Fibroblast of peridontal ligament (primary cell): ENCODE measurements at regions not wholly inside any gene's neighbourhood (a gene's known extent, or its start where the extent isn't known, plus 50 kb on each side); places are given as distances from the start of the nearest gene placed in this dataset.
A peak's percentile ranks its signal among the peaks of the same experiment; 100 is the strongest.

Source experiments
- DNase-seq: peaks from one replicate; pipeline ENCODE4 v3.0.0-alpha.2; 2010; ENCODE audit errors: extremely low read depth

DNA sequence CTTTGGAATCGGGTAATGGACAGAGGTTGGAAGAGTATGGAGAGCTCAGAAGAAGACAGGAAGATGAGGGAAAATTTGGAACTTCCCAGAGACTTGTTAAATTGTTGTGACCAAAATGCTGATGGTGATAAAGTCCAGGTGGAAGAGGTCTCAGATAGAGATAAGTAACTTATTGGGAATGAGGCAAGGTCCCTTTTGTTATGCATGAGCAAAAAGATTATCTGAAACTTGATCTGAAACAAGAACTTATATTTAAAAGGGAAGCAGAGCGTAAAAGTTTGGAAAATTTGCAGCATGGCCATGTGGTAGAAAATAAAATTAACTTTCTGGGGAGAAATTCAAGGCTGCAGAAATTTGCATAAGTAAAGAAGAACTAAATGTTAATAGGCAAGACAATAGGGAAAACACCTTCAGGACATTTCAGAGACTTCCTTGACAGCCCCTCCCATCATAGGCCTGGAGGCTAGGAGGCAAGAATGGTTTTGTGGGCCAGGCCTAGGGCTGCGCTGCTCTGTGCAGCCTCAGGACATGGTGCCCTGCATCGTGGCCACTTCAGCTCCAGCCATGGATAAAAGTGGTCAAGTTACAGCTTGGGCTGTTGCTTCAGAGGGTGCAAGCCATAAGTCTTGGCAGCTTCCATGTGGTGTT, 425.7 kb upstream of the PRICKLE1 start:
- no peak for DNase-seq

DNA sequence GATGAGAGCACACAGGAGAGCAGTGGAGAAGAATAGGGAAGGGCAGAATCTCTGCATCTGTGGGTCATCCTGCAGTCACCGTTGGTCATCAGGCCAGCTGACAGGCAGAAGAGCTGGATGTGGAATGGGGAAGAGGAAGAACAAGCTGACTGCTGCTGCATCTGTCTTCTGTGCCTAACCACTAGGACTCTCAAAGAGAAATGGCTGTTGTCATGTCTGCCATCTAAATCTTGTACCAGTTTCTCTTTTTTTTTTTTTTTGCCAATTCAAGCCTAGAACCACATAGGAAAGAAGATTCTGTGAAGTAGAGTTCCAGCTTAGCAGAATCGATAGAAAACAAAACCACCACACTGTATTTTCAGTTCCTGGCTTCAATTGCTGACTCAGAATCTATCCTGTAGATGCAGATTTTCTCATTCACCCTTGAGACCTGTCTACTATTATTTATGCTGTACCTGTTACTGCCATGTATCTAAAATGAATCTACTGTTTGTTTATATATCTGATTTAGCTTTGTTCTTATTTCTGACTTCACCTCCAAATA, 421.9 kb upstream of the PRICKLE1 start:
- no peak for DNase-seq

DNA sequence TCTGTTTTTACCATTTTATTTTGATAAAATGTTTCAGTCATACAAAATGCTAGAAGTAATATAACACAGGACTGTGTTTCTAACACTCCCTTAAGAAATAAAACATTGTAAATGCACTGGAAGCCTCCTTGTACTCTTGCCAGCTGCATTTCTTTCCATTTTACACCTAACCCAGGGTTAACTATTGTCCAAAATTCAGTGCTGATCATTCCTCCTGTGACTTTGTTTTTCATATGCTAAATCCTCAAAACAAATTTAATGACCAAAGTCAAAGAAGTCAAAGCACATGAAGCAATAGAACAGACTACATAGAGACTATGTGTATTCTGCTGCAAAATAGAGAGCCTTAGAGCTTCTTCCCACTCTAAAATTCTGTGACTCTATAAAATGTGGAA, 420.3 kb upstream of the PRICKLE1 start:
- DNase-seq = no peak

DNA sequence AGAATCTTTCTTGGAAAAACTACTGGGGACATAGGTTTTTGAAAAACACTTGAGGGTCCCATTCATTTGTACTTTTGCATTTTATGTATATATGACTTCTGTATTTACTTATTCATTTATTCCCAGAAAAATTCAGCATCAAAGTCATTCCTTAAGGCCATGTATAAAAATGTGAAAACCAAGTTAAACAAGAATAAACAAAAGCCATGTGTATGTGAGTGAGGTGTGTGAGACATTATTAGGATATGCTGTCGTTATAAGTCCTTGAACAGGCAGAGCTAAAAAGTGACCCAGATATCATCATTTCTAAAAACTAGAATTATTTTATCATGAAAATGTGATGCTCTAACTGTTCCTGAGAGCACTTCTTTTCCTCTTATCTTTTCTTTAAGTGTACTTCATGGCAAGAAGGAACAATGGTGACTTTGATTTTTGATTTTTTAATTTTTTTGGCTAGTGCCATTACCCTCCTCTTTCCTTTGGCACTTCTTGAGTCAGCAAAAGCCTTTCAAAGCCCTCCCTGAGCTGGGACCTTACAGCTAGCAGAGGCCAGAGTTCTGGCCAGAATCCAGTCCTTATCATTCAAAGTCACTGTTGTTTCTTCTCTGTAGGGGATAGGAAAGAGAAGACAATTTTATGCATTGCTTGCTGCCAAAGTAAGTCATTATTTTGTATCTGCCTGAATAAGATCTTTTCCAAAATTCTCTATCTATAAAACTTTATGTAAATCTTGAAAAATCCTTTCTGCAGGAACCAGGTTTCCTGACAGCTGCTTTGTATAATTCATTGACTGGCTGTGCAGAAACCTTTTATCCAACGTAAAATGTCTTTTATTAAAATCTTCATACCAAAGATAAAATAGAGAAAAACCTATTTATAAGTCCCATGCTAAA, 419.7 kb upstream of the PRICKLE1 start:
- DNase-seq = no peak

DNA sequence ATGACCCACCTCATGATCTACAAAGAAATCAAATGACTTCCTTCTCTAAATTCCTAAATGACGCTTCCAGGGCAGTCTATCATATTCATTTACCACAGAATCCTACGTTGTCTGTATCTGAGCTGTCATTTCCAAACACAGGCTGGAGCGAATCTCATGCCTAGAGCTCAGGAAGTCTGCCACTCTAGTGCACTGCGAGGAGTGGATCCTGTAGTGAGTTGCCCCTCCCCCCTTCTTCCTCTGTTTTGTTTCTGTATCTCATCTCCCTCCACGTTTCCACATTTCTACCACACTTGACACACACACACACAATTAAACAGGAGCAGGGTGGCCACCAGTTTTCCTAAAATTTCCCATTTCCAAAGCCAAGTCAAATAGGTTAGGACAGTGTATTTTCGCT, 415.4 kb upstream of the PRICKLE1 start:
- no peak for DNase-seq

DNA sequence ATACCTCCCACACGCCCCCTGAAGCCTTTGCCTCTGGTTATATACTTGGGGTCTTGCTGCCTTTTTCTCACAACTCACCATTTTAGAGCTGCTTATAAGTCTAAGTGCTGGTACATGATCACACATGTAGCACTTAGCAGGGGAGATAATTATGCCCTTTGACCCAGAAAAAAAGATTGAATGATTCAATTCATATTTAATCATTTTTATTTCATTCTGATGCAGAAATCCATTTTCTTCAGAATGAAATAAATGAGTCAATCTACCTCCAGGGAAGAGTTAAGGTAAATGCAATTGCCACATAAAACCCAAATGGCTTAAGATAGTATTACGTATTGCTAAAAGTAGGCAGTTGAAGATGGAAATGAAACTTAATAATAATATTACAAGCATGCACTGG, 414.6 kb upstream of the PRICKLE1 start:
- DNase-seq = no peak

DNA sequence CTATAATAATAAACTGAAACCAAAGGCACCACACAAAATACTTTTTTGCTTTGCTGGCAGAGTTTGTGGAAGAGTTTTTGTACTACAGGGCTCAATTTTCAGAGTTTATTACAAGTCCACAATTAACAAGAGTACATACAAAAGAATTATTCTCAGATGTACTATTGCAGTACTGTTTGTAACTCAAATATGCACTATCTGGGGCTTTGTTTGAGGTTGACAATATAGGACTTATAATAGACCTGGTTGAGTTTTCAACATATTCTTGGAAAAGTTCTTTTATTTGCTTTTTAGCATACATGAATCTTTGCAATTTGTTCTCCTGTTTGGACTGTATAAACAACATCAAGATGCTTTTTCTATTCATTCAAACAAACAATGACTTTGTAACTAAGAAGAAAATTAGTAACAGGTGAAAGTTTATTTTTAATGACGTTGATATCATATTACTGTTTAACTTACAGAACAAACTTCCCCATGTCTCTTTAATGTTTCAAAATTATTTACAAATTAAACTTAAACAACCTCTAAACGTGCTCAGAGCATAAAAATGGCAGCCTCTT, 407.4 kb upstream of the PRICKLE1 start:
- no peak for DNase-seq

DNA sequence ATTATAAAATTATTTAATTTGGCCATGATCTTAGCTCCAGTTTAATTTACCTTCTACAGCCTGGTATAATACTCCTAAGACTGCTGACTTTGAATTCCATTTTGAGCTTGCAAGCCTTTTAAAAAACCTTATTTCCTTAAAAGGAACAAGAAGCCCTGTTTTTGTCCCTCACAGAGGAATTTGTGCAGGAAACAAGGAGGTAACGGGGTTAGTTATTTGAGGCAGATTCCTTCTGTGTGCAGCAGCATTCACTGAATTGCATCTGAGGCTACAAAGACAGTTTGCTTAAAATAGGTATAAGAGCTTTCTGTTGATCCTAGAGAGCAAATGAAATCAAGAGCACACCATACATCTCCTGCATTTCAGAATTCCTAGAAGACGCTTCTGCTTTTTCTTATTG, 403.3 kb upstream of the PRICKLE1 start:
- DNase-seq = no peak

DNA sequence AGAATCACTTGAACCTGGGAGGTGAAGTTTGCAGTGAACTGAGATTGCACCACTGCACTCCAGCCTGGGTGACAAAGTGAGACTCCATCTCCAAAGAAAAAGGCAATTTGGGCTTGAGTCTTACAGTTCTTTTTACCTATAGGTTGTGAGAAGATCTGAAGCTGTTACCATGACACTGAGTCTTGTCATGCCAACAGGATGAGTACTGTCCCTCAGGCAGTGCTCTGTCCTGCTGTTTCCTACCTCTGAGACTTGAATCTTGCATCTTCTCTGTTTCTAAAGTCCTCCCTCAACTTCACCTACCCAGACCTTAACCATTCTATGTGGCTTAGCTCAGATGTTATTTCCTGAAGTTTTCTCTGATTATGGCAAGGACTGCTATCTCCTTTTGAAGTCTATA, 400.8 kb upstream of the PRICKLE1 start:
- DNase-seq = no peak

DNA sequence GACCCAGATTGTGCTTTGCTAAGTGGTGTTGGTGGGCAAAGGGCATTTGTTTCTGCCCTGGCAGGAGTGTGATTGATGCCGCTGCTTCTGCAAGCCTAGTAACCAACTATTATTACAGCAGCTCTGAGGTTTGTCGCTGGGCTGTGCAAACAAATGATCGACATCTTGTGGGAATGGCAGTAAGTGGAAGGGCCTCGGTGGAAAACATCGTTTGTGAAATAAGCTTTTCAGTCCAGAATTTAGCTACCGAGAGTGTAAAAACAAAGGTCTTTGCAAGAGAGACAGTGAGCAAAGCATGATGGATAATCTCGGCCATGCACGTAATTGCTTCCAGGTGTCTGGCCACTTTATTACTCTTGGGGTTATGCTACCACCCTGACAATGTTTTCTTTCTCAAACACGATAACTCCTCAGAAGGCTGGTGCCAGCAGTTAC, 397.7 kb upstream of the PRICKLE1 start:
- peak; percentile 13 for DNase-seq

DNA sequence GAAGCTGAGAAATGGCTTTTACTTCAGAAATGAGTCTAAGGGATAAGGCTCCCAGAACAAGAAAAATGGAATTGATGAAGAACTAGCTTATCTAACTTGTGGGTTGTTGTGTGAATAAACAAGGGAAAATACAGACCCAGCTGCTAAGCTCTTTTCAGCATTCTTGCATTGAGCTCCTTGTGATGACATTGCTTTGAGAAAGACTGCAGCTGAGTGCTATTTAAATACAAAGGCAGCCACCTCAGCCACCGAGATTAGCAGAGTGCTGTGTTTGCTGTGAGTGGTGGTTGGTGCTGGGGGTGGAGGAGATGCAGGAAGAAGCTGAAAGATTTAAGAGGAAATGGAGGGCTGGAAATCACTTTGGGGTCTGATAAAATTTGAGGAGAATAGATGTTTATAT, 396.0 kb upstream of the PRICKLE1 start:
- no peak for DNase-seq

DNA sequence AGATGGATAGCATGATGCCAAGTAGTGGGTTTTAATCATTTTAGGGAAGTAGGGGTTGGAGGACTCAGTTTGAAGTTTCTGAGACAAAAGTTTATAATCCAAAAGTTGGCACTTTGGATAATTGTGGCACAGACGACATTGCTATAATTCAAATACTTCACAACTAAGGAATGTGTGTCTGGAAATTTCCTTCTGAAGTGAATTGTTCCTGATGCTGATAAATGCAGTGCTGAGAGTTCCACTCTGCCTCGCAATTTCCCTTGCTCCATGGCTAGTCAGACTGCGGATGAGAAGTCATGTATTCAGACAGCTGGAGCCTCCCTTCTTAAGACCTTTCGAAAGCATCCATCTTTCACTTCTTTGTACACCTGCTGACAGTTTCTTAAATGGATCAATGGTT, 393.3 kb upstream of the PRICKLE1 start:
- DNase-seq = no peak

DNA sequence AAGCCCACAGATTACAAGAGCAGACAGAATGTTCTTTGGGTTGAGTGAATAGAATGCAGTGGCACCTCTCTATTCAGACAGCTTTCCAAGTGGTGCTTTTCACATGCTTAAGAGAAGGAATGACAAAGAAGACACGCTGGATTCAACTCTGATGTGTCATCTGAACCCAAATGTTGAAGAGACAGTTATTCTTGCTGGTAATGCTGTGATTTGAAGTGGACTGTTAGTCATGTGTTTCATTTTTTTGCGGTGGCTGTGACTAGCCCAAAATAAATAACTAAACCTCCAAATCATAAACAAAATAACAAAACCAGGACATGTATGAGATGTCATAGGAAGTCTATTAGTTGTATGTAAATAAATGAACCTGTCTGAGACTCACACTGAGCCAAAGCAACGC, 391.8 kb upstream of the PRICKLE1 start:
- no peak for DNase-seq

DNA sequence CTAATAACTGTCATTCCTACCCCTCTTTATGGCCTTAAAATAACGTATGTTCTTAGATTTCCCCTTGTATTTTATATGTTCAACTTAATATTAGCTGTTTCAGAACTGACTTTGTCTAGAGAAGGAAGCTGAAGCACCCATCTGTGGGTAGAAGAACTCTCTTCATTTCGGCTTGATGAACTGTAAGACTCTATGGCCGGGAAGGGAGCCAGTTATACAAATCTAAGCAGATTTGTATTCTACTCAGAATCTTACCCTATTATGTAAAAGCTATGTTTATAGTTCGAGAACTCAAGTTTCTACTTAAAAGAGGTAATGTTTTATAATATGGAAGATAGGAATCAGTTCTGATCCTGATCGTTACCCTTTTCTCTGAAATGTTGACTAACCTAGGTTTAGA, 390.9 kb upstream of the PRICKLE1 start:
- no peak for DNase-seq

DNA sequence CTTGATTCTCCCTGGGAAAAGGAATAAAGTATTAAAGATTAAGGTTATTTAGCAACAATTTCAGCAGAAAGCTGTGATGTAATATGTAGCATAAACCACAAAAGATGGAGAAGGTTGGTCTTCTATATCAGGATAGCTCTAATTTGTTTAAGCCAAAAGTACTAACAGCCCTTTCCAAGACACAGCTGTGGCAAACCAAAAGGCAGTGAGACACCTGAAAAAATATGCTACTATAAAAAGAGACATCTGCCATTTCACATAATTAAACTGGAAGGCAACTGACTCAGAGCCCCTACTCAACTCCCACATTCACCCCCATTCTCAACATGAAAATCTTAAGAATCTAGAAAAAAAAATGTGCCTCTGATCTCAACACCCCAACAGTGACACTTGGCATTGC, 390.2 kb upstream of the PRICKLE1 start:
- DNase-seq = no peak

DNA sequence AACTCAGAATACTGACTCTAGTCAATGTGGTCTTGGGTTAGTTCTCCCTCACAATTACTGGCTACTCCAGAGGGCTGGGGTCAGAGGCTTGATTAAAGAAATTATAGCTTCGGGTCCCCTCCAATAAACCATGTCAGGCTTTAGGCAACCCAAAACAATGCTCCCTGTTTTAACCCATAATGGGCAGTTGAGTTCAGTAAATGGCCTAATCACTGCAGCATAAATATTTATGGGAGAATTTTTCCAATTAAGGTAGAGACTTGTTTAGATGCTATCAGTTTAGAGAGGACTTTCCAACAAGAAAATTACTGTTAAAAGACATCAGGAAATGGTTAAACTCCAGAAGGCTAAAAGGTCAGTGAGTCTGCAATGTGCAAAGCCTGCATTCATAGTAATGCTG, 389.2 kb upstream of the PRICKLE1 start:
- DNase-seq = no peak

DNA sequence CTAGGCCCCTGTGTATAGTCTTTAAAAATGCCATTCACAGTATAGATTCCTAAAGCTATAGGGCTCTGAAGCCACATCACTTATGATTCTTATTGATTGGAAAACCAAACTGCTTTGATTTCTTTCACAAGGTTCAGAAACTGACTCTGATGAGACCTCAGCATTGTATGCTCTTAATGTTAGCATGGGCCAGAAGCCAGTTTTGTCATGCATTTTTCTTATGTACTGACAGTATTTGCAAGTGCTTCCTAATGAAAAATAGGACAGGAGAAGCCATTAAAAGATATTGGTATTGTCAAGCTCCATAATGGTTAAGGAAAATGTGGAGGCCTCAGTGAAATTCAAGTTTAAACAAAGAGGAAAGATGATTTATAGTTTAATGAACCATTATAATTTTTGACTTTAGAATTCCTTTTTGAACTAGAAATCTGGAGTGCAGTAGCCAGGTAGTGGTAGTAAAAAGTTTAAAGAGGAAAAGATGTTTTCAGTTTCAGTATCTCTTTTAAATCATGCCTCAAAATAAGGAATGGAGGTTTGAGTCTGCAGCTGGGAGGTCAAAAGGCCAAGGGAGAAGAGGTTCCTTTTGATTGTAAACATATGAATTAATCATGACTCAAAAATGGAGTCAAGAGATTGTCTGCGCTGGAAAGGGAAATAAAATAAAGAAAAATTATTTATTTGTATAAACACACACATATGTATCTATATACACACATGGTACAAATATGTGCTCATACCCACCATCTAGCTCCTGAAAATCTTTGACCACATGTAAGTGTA, 388.1 kb upstream of the PRICKLE1 start:
- DNase-seq = no peak

DNA sequence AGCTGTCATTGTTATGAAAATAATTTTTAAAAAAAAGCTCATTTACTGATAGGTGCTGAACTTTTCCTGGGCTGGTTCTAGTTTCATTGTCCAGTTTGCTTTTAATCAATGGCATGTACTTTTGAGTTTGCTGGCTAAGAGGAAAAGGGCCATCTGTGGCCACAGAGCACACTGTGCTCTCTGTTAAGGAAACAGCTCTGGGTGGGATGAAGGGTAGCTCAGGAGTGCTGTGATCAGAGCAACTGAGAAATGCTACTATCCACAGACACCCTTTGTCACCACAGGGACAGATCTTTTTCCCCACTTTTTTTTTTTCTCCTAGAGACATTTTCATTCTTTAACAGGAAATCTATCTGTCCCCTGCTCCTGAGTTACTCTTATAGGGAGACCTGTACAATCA, 387.1 kb upstream of the PRICKLE1 start:
- DNase-seq = no peak

DNA sequence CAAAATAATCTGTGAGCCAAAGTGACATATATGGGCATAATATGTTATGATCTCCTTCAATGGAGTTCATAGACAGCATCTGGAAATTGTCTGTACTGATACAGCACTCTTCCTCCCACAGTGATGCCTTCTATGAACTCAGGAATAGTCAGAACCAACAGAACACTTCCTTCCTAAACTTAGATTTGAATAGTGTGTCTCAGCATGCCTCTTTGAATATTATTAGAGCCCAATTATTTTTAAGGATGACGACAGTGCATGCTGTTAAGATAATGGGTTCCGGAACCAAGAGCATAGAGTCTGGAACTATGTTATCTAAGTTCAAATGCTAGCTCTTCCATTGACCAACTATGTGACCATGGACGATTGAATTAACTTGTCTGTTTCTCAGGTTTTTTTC, 386.6 kb upstream of the PRICKLE1 start:
- no peak for DNase-seq

DNA sequence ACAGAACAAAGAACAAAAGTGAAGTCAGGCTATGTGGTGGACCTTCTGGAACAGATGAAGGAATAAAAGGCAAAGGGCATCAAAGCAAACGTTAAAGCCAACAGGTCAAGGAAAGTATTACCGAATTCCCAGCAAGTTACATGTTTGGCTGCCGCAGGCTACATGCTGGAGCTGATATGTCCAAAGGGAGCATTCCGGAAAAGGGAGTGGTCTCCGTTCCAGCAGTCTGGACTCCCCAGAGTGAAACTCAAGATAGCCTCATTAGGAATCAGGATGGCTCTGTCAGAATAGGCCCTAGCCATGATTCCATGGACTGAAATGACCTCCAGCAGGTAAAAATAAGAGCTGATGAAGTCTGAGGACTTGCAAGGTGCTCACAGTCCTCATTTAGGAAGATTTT, 379.8 kb upstream of the PRICKLE1 start:
- no peak for DNase-seq

DNA sequence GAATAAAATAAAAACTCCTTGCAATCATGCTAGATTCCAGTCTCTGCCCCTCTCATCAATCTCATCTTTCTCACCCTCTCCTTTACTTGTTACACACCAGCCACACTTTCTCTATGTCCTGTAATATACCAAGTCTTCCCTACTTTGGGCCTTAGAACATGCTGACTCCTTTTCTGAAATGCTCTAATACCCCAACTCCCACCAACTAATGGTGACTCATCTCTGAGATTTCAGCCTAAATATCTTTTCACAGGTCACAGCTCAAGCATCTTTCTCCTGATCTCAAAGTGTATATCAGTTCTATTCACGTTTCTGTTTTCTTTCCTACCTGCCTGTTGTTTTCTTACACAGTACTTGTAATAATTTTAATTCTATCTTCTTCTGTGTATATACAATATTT, 378.9 kb upstream of the PRICKLE1 start:
- DNase-seq = no peak

DNA sequence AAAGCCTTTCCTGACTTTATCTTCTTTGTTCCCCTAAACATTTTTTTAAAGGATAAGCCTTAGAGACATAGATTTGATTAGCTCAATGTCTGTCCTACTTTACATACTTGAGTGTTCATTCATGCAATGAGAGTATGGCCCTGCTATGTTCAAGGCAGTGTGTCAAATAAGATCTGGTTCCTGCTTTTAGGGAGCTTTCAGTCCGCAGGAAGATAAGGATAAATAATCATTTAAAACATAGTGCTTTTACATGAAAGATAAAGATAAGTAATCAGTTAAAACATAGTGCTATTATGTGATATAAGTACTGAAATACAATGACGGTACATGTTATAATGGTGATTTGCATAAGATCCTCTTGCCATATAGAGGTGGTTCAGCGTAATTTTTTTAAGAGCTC, 378.3 kb upstream of the PRICKLE1 start:
- DNase-seq = no peak
